ENCODE measurements at regions not wholly inside any gene's neighbourhood (a gene's known extent, or its start where the extent isn't known, plus 50 kb on each side); places are given as distances from the start of the nearest gene placed in this dataset.
A peak's percentile ranks its signal among the peaks of the same experiment; 100 is the strongest.
"Not testable (repeated sequence)": the region's sequence is repeated elsewhere in the genome, so short reads cannot be mapped to it uniquely, and the experiment has no call there.

DNA sequence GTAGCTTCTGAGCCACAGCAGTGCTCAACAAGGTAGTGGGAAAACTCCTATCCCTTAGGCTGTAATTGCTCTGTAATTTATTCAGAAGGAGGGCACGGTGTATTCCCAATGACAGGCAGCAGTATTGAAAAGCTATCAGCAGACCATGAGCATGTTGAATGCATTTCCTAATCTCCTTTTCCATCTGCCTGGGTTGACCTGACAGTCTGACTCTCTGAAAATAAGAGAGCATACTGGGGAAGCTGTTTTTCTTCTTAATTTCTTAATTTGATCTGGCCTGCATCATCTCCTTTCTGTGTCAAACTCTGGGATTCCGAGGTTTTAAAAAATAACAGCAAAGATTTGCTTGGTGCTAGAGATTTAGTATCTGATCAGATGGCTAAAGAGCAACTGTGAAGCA, 88.1 kb upstream of the SLC35F3 start:
- no peaks in the 10 kb centered on the region for H3K27me3 ChIP-seq (ENCODE audit: low read length)
- CTCF ChIA-PET: no interaction called here
- H3K79me2 ChIP-seq (ENCODE audit: low read length): no peaks in the 10 kb centered on the region
- BruUV-seq (replicated peaks): no TSS peak
- no peaks in the 10 kb centered on the region for H3K36me3 ChIP-seq (ENCODE audit: low read depth, low read length)
- no peaks in the 10 kb centered on the region for H3F3A ChIP-seq (ENCODE audit: low read length, unreplicated experiment)
- no peaks in the 10 kb centered on the region for H3K9me3 ChIP-seq (ENCODE audit: low read length)
- no peak overlapping the region for H3K4me2 ChIP-seq (ENCODE audit: low read length)
- no peak overlapping the region for H3K4me3 ChIP-seq (ENCODE audit: low read length)
- peaks cover 9% of the 10 kb centered on the region for H3K4me1 ChIP-seq (ENCODE audit: insufficient read depth, low read length)
- no peak overlapping the region for H3K27ac ChIP-seq (ENCODE audit: low read length)
- H2AFZ ChIP-seq (ENCODE audit: low read length): peak overlapping the region; percentile 12; the same call in 1 of the 2 replicates
- H3K9me2 ChIP-seq (replicated peaks; ENCODE audit: low read length): no peaks in the 10 kb centered on the region
- POLR2A ChIA-PET (ENCODE audit: unreplicated experiment): no interaction called here
- H4K20me1 ChIP-seq (ENCODE audit: low read length): no peaks in the 10 kb centered on the region
- no peak overlapping the region for H3K9ac ChIP-seq (ENCODE audit: low read length)
- intact Hi-C loops (cut with micrococcal nuclease): no loop called here
- TF ChIP-seq EZH2phosphoT487 (IDR thresholded peaks at IDR 0.05; ENCODE audit: borderline replicate concordance, low read length) (no peak), EZH2 (IDR thresholded peaks at IDR 0.05; ENCODE audit: low read length, unreplicated experiment) (no peak)
- TF ChIP-seq, protein P1, sequence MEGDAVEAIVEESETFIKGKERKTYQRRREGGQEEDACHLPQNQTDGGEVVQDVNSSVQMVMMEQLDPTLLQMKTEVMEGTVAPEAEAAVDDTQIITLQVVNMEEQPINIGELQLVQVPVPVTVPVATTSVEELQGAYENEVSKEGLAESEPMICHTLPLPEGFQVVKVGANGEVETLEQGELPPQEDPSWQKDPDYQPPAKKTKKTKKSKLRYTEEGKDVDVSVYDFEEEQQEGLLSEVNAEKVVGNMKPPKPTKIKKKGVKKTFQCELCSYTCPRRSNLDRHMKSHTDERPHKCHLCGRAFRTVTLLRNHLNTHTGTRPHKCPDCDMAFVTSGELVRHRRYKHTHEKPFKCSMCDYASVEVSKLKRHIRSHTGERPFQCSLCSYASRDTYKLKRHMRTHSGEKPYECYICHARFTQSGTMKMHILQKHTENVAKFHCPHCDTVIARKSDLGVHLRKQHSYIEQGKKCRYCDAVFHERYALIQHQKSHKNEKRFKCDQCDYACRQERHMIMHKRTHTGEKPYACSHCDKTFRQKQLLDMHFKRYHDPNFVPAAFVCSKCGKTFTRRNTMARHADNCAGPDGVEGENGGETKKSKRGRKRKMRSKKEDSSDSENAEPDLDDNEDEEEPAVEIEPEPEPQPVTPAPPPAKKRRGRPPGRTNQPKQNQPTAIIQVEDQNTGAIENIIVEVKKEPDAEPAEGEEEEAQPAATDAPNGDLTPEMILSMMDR (conservative IDR thresholded peaks at IDR 0.05; ENCODE audit: low read depth, low read length): no peak
- ATAC-seq: no peak
- no peak for DNase-seq

DNA sequence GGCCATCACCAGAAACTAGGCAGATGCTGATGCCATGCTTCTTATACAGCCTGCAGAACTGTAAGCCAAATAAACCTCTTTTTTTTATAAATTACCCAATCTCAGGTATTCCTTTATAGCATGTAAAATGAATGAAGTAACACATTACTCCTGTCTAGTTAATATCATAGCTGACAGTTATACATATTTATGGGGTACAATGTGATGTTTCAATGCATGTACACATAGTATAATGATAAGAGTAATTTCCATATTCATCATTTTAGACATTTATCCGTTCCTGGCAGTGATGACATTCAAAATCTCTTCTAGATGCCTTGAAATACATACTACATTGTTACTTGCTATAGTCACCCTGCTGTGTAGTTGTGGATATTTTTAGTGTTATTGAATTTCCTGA, 85.4 kb upstream of the SLC35F3 start:
- no TSS peak for BruUV-seq (replicated peaks)
- H3K4me2 ChIP-seq (ENCODE audit: low read length): no peak overlapping the region
- H3K9me2 ChIP-seq (replicated peaks; ENCODE audit: low read length): no peaks in the 10 kb centered on the region
- no peak overlapping the region for H2AFZ ChIP-seq (ENCODE audit: low read length)
- H3K9ac ChIP-seq (ENCODE audit: low read length): no peak overlapping the region
- H3K27me3 ChIP-seq (ENCODE audit: low read length): no peaks in the 10 kb centered on the region
- intact Hi-C loops (cut with micrococcal nuclease): no loop called here
- H4K20me1 ChIP-seq (ENCODE audit: low read length): no peaks in the 10 kb centered on the region
- H3K27ac ChIP-seq (ENCODE audit: low read length): no peak overlapping the region
- H3K4me3 ChIP-seq (ENCODE audit: low read length): no peak overlapping the region
- ATAC-seq (no peak), DNase-seq (no peak)
- H3K9me3 ChIP-seq (ENCODE audit: low read length): no peaks in the 10 kb centered on the region
- TF ChIP-seq, protein P1 (conservative IDR thresholded peaks at IDR 0.05; ENCODE audit: low read depth, low read length): no peak
- no peak for TF ChIP-seq EZH2 (IDR thresholded peaks at IDR 0.05; ENCODE audit: low read length, unreplicated experiment)
- no peak for TF ChIP-seq EZH2phosphoT487 (IDR thresholded peaks at IDR 0.05; ENCODE audit: borderline replicate concordance, low read length)
- no peaks in the 10 kb centered on the region for H3F3A ChIP-seq (ENCODE audit: low read length, unreplicated experiment)
- ChIA-PET POLR2A (ENCODE audit: unreplicated experiment) (no interaction called here), CTCF (no interaction called here)
- H3K4me1 ChIP-seq (ENCODE audit: insufficient read depth, low read length): peaks cover 9% of the 10 kb centered on the region
- H3K36me3 ChIP-seq (ENCODE audit: low read depth, low read length): no peaks in the 10 kb centered on the region
- H3K79me2 ChIP-seq (ENCODE audit: low read length): no peaks in the 10 kb centered on the region

DNA sequence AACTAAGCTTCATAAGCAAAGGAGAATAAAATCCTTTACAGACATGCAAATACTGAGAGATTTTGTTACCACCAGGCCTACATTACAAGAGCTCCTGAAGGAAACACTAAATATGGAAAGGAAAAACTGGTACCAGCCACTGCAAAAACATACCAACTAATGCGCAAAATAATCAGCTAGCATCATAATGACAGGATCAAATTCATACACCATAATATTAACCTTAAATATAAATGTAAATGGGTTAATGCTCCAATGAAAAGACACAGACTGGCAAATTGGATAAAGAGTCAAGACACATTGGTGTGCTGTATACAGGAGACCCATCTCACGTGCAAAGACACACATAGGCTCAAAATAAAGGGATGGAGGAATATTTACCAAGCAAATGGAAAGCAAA, 80.3 kb upstream of the SLC35F3 start:
- H2AFZ ChIP-seq (ENCODE audit: low read length); H3K9me2 ChIP-seq (replicated peaks; ENCODE audit: low read length); H3K4me3 ChIP-seq (ENCODE audit: low read length); CTCF ChIA-PET; intact Hi-C loops (cut with micrococcal nuclease); H3K9me3 ChIP-seq (ENCODE audit: low read length); H3K9ac ChIP-seq (ENCODE audit: low read length); H4K20me1 ChIP-seq (ENCODE audit: low read length); H3K4me2 ChIP-seq (ENCODE audit: low read length); ATAC-seq; BruUV-seq (replicated peaks); H3K27ac ChIP-seq (ENCODE audit: low read length); H3K36me3 ChIP-seq (ENCODE audit: low read depth, low read length); H3K79me2 ChIP-seq (ENCODE audit: low read length); DNase-seq; H3K27me3 ChIP-seq (ENCODE audit: low read length); H3F3A ChIP-seq (ENCODE audit: low read length, unreplicated experiment); POLR2A ChIA-PET (ENCODE audit: unreplicated experiment); H3K4me1 ChIP-seq (ENCODE audit: insufficient read depth, low read length): not testable (repeated sequence)

DNA sequence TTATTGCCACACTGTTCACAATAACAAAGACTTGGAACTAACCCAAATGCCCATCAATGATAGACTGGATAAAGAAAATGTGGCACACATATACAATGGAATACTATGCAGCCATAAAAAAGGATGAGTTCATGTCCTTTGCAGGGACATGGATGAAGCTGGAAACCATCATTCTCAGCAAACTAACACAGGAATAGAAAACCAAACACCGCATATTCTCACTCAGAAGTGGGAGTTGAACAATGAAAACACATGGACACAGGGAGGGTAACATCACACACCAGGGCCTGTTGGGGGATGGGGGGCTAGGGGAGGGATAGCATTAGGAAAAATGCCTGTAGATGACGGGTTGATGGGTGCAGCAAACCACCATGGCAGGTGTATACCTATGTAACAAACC, 76.5 kb upstream of the SLC35F3 start:
- ATAC-seq; H3K4me1 ChIP-seq (ENCODE audit: insufficient read depth, low read length); H2AFZ ChIP-seq (ENCODE audit: low read length); H3K79me2 ChIP-seq (ENCODE audit: low read length); H3K9me3 ChIP-seq (ENCODE audit: low read length); H3K4me2 ChIP-seq (ENCODE audit: low read length); H3K27me3 ChIP-seq (ENCODE audit: low read length); H3F3A ChIP-seq (ENCODE audit: low read length, unreplicated experiment); H3K27ac ChIP-seq (ENCODE audit: low read length); BruUV-seq (replicated peaks); H3K9me2 ChIP-seq (replicated peaks; ENCODE audit: low read length); H3K4me3 ChIP-seq (ENCODE audit: low read length); H3K36me3 ChIP-seq (ENCODE audit: low read depth, low read length); H4K20me1 ChIP-seq (ENCODE audit: low read length); DNase-seq; POLR2A ChIA-PET (ENCODE audit: unreplicated experiment); H3K9ac ChIP-seq (ENCODE audit: low read length); intact Hi-C loops (cut with micrococcal nuclease); CTCF ChIA-PET: not testable (repeated sequence)
